Endothelial cell (in vitro differentiated cells): ENCODE measurements at regions not wholly inside any gene's neighbourhood (a gene's known extent, or its start where the extent isn't known, plus 50 kb on each side); places are given as distances from the start of the nearest gene placed in this dataset.

Experiments
- DNase-seq: peaks from one replicate; pipeline ENCODE4 v3.0.0; 2021; ENCODE audit warnings: low spot score
- H3K27ac Mint-ChIP-seq: one replicate; pipeline ENCODE4 v1.8.0; 2021; ENCODE audit warnings: mixed read lengths, inconsistent platforms; ENCODE audit not compliant: unreplicated experiment
- H3K27me3 Mint-ChIP-seq: one replicate; pipeline ENCODE4 v1.8.0; 2021; ENCODE audit warnings: mild to moderate bottlenecking, moderate library complexity, mixed read lengths, inconsistent platforms; ENCODE audit not compliant: unreplicated experiment
- H3K36me3 Mint-ChIP-seq: one replicate; pipeline ENCODE4 v1.8.0; 2021; ENCODE audit warnings: mild to moderate bottlenecking, low read depth, mixed read lengths, inconsistent platforms; ENCODE audit not compliant: unreplicated experiment
- H3K4me1 Mint-ChIP-seq: one replicate; pipeline ENCODE4 v1.8.0; 2021; ENCODE audit warnings: mild to moderate bottlenecking, mixed read lengths, inconsistent platforms; ENCODE audit not compliant: unreplicated experiment
- H3K4me3 Mint-ChIP-seq: one replicate; pipeline ENCODE4 v1.8.0; 2021; ENCODE audit warnings: mild to moderate bottlenecking, mixed read lengths, inconsistent platforms; ENCODE audit not compliant: unreplicated experiment
- H3K9me3 Mint-ChIP-seq: one replicate; pipeline ENCODE4 v1.8.0; 2021; ENCODE audit warnings: mixed read lengths, inconsistent platforms; ENCODE audit not compliant: unreplicated experiment
- CTCF ChIP-seq: fragments of 200-600 bp; sonication (generic); IDR thresholded peaks from one replicate; pipeline ENCODE4 v1.5.0; 2021; ENCODE audit warnings: antibody characterized with exemption; ENCODE audit not compliant: unreplicated experiment

GRCh38 chr4:116397291-116397690, 688.1 kb downstream of the TRAM1L1 start:
- Mint-ChIP-seq H3K9me3 (no peaks in the 10 kb centered on the region), H3K27ac (no peak overlapping the region), H3K36me3 (no peaks in the 10 kb centered on the region), H3K4me1 (no peaks in the 10 kb centered on the region), H3K27me3 (no peaks in the 10 kb centered on the region), H3K4me3 (no peak overlapping the region)
- no peak for TF ChIP-seq CTCF
- DNase-seq, result no peak

GRCh38 chr4:116395408-116395807, 690.0 kb downstream of the TRAM1L1 start:
- no peaks in the 10 kb centered on the region for H3K27me3 Mint-ChIP-seq
- H3K4me1 Mint-ChIP-seq, result no peaks in the 10 kb centered on the region
- no peaks in the 10 kb centered on the region for H3K9me3 Mint-ChIP-seq
- no peak overlapping the region for H3K27ac Mint-ChIP-seq
- TF ChIP-seq CTCF, result no peak
- no peaks in the 10 kb centered on the region for H3K36me3 Mint-ChIP-seq
- DNase-seq, result no peak
- H3K4me3 Mint-ChIP-seq, result no peak overlapping the region

- TF ChIP-seq CTCF, result no peak
- H3K27me3 Mint-ChIP-seq, result no peaks in the 10 kb centered on the region
- no peaks in the 10 kb centered on the region for H3K36me3 Mint-ChIP-seq
- no peaks in the 10 kb centered on the region for H3K9me3 Mint-ChIP-seq
- H3K4me3 Mint-ChIP-seq, result no peak overlapping the region
- no peaks in the 10 kb centered on the region for H3K4me1 Mint-ChIP-seq
- no peak overlapping the region for H3K27ac Mint-ChIP-seq
- DNase-seq, result no peak
These were observed 694.4 kb downstream of the TRAM1L1 start for GRCh38 chr4:116391020-116391419.

- no peaks in the 10 kb centered on the region for H3K9me3 Mint-ChIP-seq
- no peaks in the 10 kb centered on the region for H3K36me3 Mint-ChIP-seq
- no peak for TF ChIP-seq CTCF
- no peak for DNase-seq
- no peak overlapping the region for H3K27ac Mint-ChIP-seq
- no peaks in the 10 kb centered on the region for H3K27me3 Mint-ChIP-seq
- H3K4me3 Mint-ChIP-seq, result no peak overlapping the region
- H3K4me1 Mint-ChIP-seq, result no peaks in the 10 kb centered on the region
These were observed 696.2 kb downstream of the TRAM1L1 start for GRCh38 chr4:116389139-116389538.

- Mint-ChIP-seq H3K4me3 (no peak overlapping the region), H3K9me3 (no peaks in the 10 kb centered on the region), H3K36me3 (no peaks in the 10 kb centered on the region), H3K27ac (no peak overlapping the region), H3K4me1 (no peaks in the 10 kb centered on the region), H3K27me3 (no peaks in the 10 kb centered on the region)
- no peak for DNase-seq
- TF ChIP-seq CTCF, result no peak
These were observed 697.4 kb downstream of the TRAM1L1 start for GRCh38 chr4:116387937-116388474.
